Muscle of leg (tissue), 3 donors: ENCODE measurements at regions not wholly inside any gene's neighbourhood (a gene's known extent, or its start where the extent isn't known, plus 50 kb on each side); places are given as distances from the start of the nearest gene placed in this dataset.
A peak's percentile ranks its signal among the peaks of the same experiment; 100 is the strongest.

Source experiments
- DNase-seq: peaks from one replicate; pipeline ENCODE4 v3.0.0; 2013
- H3K27ac ChIP-seq: one replicate; pipeline ENCODE4 v1.5.1; 2013; ENCODE audit warnings: mild to moderate bottlenecking, low read length, control low read depth
- H3K27me3 ChIP-seq: one replicate; pipeline ENCODE4 v1.6.1; 2013; ENCODE audit warnings: low read length; ENCODE audit not compliant: control insufficient read depth, insufficient read depth
- H3K36me3 ChIP-seq: one replicate; pipeline ENCODE4 v1.6.1; 2013; ENCODE audit warnings: low read length; ENCODE audit not compliant: control insufficient read depth, insufficient read depth
- H3K4me1 ChIP-seq: one replicate; pipeline ENCODE4 v1.6.1; 2013; ENCODE audit warnings: low read length; ENCODE audit not compliant: control insufficient read depth, insufficient read depth
- H3K4me3 ChIP-seq: one replicate; pipeline ENCODE4 v1.5.1; 2013; ENCODE audit warnings: low read length, control low read depth
- H3K9me3 ChIP-seq: replicated peaks from 2 replicates; pipeline ENCODE4 v1.6.1; 2013; ENCODE audit warnings: low read depth, low read length; ENCODE audit not compliant: control insufficient read depth
- WGBS: methylation state at CpG from one replicate; pipeline ENCODE4 v1.1.5; 2013; ENCODE audit warnings: missing lambda C conversion rate; ENCODE audit not compliant: insufficient coverage; 5-methylcytosine and 5-hydroxymethylcytosine counted together

DNA sequence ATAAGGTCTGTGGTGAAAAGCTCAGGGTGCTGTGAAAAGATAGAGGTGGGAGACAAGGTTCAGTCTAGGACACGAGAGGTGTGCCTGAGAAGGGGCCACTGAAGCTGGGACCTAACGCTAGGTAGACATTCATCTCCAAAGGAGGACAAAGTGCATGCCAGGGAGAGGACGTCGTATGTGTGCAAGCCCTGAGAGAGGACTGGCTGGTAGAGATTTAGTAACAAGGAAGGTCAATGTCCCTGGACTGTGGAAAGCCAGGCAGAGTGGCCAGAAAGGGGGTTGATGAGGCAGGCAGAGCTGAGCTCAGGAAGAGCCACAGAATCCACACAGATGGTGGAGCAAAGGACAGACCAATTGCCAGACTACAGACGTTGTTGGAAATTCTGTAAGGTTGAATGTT is 817.6 kb downstream of the CCSER2 start:
- DNase-seq, result no peak
- H3K27me3 ChIP-seq, result no peaks in the 10 kb centered on the region
- peaks cover 2% of the 10 kb centered on the region for H3K9me3 ChIP-seq
- 69% methylated on average over 4 of the region's 5 CpGs for WGBS
- no peak overlapping the region for H3K27ac ChIP-seq
- H3K4me3 ChIP-seq, result no peak overlapping the region
- H3K4me1 ChIP-seq, result no peaks in the 10 kb centered on the region
- H3K36me3 ChIP-seq, result no peaks in the 10 kb centered on the region

DNA sequence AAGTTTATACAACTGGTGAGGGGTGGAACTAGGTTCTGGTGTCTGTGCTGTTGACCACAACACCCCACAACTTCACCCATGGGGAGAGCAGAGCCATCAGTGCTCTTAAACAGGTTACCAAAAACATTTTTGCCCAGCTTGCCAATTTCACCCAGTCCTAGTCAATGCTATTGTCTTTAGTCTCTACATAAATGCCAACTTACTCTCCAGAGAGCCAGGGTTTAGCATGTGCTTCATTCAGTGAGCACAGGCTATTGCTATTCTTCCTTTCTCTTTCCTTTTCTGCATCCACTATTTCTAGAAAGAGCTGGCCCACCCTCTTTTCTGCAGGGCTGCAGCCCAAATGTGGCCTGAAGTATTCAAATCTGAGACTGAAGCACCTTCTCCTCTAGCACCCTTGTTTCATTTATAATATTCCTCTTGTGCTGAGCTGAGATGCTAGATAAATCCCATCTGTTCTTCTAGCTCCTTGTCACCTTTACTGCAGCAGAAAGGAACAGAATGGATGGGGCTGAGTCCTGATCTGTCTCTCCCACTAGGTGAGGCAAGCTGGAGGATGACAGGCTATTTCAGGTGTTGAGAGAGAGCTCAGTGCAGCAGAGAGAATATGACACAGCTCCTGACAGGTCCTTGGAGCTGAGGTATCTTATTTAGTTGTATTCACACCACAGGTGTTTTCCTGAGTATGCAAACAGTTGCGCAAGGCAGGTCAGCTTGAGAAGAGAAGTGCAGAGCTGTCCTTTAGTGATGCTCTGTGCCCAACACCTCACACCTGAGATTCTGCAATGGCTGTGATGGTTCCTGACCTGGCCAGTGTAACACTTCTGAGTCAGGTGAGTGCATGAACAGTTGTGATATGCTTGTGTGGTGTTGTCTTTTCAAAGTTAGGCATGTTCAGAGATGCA is 819.2 kb downstream of the CCSER2 start:
- no peak for DNase-seq
- WGBS, result no CpG with 5 or more reads among the region's 1 CpG

DNA sequence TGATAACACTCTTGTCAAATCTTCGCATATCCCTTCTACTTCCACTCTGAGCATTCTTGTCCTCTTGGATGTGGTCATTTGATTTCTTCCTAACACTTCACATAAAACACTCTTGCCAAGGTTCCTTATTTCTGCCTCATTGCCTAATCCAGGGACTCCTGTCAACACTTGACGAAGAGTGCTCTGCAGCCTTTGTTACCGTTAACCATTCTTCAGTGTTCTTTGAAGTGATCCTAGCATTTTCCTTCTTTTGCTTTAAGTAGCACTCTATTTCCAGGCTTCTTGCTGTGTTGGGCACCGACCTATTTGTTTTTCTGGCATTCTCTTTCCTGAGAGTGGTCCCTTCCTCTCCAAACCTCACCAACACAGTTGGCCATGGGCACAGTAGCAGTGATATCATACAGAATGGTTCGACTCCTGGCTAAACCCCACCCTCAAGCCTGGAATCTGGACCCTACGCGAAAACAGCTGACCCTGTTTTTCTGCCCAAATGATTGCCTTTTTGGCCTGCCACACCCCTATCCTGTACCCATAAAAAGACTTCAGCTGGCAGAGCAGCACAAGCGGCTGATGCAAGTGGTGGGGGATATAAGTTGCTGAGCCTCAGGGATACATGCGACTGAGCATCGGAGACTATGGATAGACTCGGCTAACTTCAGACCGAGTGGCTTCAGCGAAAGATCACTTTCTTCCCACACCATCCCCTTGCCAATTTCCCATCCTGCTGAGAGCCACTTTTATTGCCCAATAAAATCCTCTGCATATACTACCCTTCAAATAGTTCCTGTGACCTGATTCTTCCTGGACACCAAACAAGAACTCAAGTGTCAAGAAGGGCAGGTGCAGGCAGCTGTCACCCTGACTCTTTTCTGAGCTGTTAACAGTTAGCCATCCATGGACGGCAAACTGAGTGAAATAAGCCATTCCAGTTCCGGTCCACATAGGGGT is 820.6 kb downstream of the CCSER2 start:
- H3K4me3 ChIP-seq, result no peak overlapping the region
- H3K9me3 ChIP-seq, result no peaks in the 10 kb centered on the region
- no peaks in the 10 kb centered on the region for H3K4me1 ChIP-seq
- no peak overlapping the region for H3K27ac ChIP-seq
- DNase-seq, result no peak
- 51% methylated on average over 14 of the region's 15 CpGs for WGBS
- no peaks in the 10 kb centered on the region for H3K36me3 ChIP-seq
- no peaks in the 10 kb centered on the region for H3K27me3 ChIP-seq

More for the DNA sequence above, 819.2 kb downstream of the CCSER2 start:
- no peaks in the 10 kb centered on the region for H3K4me1 ChIP-seq
- H3K27ac ChIP-seq, result no peak overlapping the region
- H3K36me3 ChIP-seq, result no peaks in the 10 kb centered on the region
- H3K4me3 ChIP-seq, result no peak overlapping the region
- peaks cover 2% of the 10 kb centered on the region for H3K9me3 ChIP-seq
- H3K27me3 ChIP-seq, result no peaks in the 10 kb centered on the region

DNA sequence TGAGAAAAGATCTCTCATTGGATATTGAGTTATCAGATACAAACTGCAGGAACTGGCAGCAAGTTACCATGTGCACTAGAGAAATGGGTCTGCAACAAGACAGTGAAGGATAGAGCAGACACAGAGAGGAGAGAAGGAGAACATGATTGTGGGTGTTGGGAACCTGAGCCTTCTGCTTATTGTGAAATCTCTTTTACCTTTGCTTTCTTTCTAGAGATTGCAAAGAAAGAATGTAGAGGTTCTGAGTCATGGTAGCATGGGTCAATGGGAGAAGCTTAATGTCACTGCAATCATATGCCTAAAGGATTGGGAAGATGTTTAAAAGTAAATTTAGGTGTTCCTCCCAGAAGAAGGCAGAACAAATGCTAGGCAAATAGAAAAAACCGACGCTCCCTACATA is 821.4 kb downstream of the CCSER2 start:
- WGBS, result no CpG with 5 or more reads among the region's 2 CpGs

DNA sequence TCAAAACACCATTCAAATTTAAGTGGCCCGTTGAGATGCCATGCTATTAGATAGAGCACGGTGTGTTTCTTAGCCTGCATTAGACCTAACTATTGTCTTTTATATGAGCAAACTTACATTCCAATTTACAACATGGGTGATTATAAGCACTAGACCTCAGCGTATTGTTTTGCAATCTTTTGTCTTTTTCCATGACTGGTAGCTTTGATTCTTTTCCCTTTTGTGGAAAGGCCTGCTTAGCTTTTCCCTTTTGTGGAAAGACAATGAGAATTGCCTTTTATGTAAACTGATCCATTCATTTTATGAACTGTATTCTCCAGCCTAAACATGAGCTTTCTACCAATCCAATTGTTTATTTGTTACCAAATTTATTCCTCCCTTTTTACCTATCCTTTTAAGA is 823.1 kb downstream of the CCSER2 start:
- WGBS, result no CpG with 5 or more reads among the region's 3 CpGs
- no peak for DNase-seq
- no peaks in the 10 kb centered on the region for H3K4me1 ChIP-seq

More for the DNA sequence above, 821.4 kb downstream of the CCSER2 start:
- Histone ChIP-seq H3K4me3 (no peak overlapping the region), H3K27ac (no peak overlapping the region), H3K36me3 (no peaks in the 10 kb centered on the region), H3K27me3 (no peaks in the 10 kb centered on the region), H3K9me3 (no peaks in the 10 kb centered on the region), H3K4me1 (no peaks in the 10 kb centered on the region)
- no peak for DNase-seq

DNA sequence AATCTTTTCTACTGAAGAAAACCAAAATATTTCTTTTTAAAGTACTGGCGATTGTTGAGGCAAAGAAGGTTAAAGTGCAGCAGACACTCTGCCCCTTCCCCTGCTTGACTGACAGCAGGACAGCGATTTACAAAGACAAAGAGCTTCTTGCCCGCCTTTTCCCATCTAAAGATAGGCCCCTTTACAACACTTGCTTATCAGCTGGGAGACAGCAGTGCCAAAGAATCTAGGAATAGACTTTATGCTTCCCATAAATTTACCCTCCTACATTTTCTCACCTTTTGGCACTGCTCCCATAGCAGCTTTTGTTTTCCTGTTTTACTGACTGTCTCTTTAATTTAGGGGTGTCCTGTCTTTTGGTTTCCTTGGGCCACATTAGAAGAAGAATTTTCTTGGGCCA is 824.1 kb downstream of the CCSER2 start:
- WGBS, result 17% methylated on average over 2 of the region's 3 CpGs
- H3K4me1 ChIP-seq, result no peaks in the 10 kb centered on the region
- H3K9me3 ChIP-seq, result no peaks in the 10 kb centered on the region
- no peak overlapping the region for H3K27ac ChIP-seq
- DNase-seq, result no peak
- H3K27me3 ChIP-seq, result no peaks in the 10 kb centered on the region
- H3K36me3 ChIP-seq, result no peaks in the 10 kb centered on the region
- no peak overlapping the region for H3K4me3 ChIP-seq

More for the DNA sequence above, 823.1 kb downstream of the CCSER2 start:
- Histone ChIP-seq H3K36me3 (no peaks in the 10 kb centered on the region), H3K27ac (no peak overlapping the region), H3K4me3 (no peak overlapping the region), H3K27me3 (no peaks in the 10 kb centered on the region), H3K9me3 (no peaks in the 10 kb centered on the region)

DNA sequence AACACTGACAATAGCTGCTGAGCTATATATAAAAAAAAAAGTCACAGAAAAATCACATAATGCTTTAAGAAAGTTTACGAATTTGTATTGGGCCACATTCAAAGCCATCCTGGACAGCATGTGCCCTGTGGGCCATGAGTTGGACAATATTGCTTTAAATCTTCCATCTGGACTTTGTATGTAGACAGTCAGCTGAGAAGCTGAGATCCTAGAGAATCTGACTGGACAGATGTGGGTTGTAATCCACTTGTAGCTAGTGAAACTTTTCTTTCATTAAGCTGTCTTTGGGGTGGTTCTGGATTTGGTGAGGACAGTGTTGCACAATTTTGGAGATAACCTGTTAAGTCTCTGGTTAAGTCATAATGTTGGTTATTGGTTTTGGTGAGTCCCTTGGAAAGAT is 824.5 kb downstream of the CCSER2 start:
- no CpG with 5 or more reads among the region's 1 CpG for WGBS

DNA sequence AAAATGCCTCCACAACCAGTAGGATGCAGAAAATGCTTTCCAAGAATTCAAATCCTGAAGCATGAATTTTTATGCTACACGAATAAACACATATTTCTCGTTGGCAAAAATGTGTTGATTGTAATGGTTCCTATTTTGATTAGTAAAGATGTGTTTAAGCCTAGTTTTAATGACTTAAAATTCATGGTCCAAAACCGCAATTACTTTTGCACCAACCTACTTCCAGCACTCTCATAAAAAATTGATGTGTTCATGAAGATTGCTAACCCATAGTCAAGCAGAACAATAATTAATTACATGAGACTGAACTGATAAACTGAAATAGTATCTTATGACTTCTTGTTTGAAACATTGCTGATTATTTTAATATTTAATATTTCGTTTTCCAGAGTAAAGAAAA is 828.8 kb downstream of the CCSER2 start:
- no peak for DNase-seq
- H3K36me3 ChIP-seq, result no peaks in the 10 kb centered on the region
- H3K27me3 ChIP-seq, result no peaks in the 10 kb centered on the region
- no peak overlapping the region for H3K27ac ChIP-seq
- no CpG with 5 or more reads among the region's 4 CpGs for WGBS
- no peaks in the 10 kb centered on the region for H3K4me1 ChIP-seq
- H3K9me3 ChIP-seq, result no peaks in the 10 kb centered on the region
- no peak overlapping the region for H3K4me3 ChIP-seq

More for the DNA sequence above, 824.5 kb downstream of the CCSER2 start:
- H3K9me3 ChIP-seq, result no peaks in the 10 kb centered on the region
- H3K4me3 ChIP-seq, result no peak overlapping the region
- DNase-seq, result no peak
- H3K27me3 ChIP-seq, result no peaks in the 10 kb centered on the region
- no peak overlapping the region for H3K27ac ChIP-seq
- no peaks in the 10 kb centered on the region for H3K36me3 ChIP-seq
- no peaks in the 10 kb centered on the region for H3K4me1 ChIP-seq

DNA sequence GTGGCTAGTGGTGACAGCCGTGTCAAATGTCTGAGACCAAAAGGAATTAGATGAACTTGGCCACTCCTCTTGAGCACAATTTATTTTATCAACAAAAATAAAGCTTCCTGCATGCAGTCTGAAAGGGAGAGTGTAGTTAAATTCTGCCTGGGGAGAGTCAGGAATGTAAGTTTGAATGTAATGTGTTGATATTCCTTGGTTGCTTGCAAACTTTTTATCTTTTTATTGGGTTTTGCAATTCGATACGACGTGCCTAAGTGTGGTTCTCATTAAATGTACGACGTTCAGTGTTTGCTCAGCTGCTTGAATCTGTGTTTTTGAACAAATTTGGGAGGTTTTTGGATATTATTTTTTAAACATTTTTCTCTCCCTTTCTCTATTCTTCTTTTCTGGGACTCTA is 839.9 kb downstream of the CCSER2 start:
- Histone ChIP-seq H3K4me1 (no peaks in the 10 kb centered on the region), H3K27ac (no peak overlapping the region), H3K4me3 (no peak overlapping the region), H3K36me3 (no peaks in the 10 kb centered on the region), H3K9me3 (no peaks in the 10 kb centered on the region), H3K27me3 (no peaks in the 10 kb centered on the region)
- no CpG with 5 or more reads among the region's 6 CpGs for WGBS
- peak; percentile 31 for DNase-seq

DNA sequence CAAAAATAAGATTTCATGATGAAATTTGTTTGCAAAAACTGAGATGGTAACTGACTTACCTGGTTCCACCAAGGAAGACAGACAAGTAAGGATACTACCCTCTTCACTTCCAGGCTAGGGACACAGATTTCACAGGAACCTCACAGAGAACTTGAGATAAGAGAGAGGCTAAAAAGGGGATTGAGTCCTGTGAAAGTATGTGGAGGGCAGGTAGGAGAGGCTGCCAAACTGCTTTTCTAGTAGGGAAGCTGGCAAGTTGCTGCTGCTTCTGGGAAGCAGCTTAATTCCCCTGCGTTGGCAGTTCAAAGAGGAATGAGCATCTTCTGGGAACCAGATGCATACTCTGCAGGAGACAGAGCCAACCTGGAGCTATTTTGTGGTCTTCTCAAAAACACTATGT is 841.6 kb downstream of the CCSER2 start:
- no peak overlapping the region for H3K27ac ChIP-seq
- no peak overlapping the region for H3K4me3 ChIP-seq
- H3K9me3 ChIP-seq, result no peaks in the 10 kb centered on the region
- no peaks in the 10 kb centered on the region for H3K36me3 ChIP-seq
- H3K27me3 ChIP-seq, result no peaks in the 10 kb centered on the region
- no peak for DNase-seq
- 55% methylated on average over 1 of the region's 1 CpG for WGBS
- H3K4me1 ChIP-seq, result no peaks in the 10 kb centered on the region
